Activated CD4-positive, alpha-beta T cell treated with anti-CD3 and anti-CD28 coated beads for 24 hours (primary cell): ENCODE measurements at regions not wholly inside any gene's neighbourhood (a gene's known extent, or its start where the extent isn't known, plus 50 kb on each side); places are given as distances from the start of the nearest gene placed in this dataset.

Source experiments
- DNase-seq, 2 donors: peaks; one replicate each; pipeline ENCODE4 v3.0.0-alpha.2; 2020; ENCODE audit warnings: low read depth in 2 of 2

GRCh38 chr17:33974276-33974675 lies 280.8 kb upstream of the CCL2 start:
- DNase-seq: no peak

DNA sequence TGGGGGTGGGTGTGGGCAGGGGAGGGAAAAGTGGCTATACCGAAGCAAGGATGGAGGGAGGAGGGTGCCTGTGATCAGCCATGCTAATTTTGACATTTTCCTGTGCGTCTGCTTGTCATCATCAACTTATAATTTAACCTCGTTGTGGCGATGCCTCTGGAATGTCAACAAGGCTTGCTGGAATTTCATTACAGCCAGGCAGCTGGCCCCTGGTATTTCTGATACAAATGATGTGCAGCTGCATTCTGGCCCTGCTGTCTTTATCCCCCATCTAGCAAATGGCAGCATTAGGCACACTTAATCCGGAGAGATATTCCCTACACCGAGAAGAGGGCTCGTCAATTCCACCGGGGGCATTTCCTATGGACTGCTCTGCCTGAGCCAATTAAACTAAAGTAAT lies 278.3 kb upstream of the CCL2 start:
- no peak for DNase-seq

DNA sequence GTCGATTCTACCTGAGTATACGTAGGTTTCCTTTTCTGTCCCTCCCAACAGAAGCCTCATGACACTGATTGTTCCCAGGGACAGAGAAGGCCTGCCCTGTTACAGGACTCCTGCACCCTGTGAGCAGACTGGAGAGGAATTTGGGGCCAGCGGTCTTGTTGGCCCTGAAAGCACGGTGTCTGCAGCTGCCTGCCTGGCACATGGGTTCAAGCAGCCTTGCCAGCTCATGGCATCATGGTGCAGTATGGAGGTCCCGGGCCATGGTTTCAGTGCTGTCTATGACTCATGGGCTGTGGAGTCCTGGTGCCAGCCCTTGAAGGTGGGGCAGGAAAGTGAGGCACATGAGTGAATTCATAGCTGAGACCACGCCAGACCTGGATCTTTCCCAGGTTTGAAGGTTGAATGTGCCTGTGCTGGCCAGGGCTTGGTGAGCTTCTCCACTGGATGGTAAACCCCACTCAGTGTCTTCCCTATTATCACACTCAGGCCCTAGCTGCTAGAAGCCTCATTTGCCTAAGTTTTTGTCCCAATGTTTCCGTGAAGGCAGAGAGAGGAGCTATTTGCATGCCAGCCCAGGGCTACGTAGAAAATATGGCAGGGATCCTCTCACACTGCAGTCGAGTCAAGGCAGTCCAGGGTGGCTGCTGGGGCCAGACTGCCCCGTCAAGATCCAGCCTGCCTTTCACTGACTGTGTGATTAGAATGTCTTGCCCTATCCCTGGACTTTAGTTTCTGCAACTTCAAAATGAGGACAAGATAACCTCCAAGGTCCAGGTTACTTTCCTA lies 277.2 kb upstream of the CCL2 start:
- DNase-seq: no peak

DNA sequence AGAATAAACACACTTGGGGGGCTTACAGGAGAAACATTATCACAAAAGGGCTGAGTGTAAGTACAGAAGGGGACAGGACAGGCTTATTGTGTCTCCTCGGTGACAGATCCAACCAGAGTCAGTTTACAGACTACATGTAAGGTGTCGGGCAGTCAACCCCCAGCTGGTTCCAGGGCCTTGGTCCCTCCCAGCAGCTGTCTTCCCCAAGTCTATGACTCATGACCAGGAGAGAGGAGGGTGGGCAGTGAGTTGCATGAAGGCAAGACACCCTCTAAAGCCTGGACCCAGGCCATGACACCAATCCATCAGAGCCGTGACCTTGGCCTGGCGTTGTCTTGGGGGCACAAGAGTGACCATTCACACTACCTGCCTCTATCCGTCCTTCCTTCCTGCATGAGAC lies 276.2 kb upstream of the CCL2 start:
- no peak for DNase-seq

DNA sequence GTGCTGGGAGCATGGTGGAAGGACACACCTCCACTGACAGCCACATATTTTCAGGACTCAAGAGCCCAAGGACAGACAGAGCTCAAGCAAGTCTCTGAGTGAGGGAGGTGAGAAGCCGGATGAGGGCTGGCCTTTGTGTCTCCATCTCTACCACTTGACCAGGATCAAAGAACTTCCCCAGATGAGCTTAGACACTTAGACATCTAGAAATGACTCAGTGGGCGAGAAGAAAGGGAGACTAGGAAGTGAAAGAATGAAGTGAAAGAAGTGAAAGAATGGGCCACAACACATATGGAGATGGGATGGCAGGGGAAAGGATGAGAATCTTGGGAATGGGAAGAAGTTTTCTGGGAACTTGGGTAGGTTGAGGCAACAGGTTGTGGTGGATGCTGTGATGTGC lies 274.9 kb upstream of the CCL2 start:
- no peak for DNase-seq

- DNase-seq: no peak
These were observed 273.1 kb upstream of the CCL2 start for GRCh38 chr17:33981711-33982601.

GRCh38 chr17:33982909-33983308 lies 272.2 kb upstream of the CCL2 start:
- no peak for DNase-seq

GRCh38 chr17:33983824-33984574 lies 271.1 kb upstream of the CCL2 start:
- no peak for DNase-seq

DNA sequence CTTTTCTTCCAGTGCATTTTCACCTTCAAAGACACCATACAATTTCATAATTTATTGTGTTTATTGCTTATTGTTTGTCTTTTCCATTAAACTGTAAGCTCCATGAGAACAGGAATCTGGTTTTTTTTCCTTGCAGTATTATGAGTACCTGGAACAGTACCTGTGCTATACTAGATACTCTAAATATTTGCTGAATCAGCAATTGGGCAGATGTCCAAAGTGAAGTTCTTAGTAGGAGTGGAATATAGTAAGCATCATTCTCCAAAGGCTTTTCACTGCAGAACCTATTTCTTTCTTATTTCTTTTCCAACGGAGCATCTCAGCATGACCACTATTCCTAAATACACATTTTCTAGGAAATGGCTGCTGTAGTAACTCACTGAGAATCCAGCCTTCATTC lies 269.0 kb upstream of the CCL2 start:
- no peak for DNase-seq

GRCh38 chr17:33986566-33986965 lies 268.5 kb upstream of the CCL2 start:
- DNase-seq: no peak

DNA sequence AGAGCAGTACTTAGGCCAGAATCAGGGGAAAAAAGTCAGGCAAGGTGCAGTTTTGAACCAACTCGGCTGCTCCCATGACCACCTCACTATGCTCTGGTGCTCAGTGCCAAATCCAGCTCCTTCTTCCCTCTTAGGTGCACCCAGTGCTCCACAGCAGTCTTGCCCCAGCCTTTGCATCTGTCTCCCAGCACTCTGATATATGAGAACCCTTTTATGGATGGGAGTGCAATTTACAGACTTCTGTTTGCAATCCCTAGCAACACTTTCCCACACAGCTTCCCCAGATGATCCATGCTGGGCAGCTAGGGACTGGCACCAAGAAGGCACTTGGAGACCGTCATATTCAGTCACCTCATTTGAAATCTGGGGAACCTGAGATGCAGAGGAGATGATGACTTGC lies 267.9 kb upstream of the CCL2 start:
- DNase-seq: no peak

DNA sequence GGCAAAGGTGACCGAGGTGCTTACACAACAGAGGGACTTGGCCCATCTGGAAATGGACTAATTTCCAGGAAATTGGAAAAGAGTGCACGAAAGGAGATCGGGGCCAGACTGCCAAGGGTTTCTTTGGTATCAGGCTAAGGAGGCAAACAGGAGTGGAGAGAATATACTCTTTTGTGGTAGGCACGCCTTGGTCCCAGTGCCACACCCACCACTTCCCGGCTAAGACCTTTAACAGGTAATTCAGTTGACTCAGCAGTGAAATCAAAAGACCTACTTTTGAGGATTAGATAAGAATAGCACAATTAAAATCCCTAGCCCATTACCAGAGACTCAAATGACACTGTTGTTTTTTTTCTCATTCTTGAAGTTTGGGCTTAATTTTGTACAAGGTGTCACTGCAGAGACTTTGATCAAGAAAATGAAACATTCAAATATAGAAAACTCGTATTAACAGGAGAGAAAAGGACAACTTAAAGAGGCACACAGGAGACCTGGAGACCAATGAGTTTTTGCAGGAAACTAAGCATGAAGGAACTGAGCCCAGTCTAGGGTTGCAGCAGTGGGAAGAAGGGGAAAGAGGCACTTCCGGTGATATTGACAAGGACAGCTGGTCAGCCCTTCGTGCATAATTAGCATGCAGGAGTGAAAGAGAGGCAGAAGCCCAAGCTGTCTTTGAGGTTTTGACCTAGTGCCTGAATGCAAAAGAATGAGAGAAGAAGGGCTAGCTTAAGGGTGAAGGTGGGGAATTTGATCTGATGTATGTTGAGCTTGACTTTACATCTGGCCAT lies 265.5 kb upstream of the CCL2 start:
- no peak for DNase-seq

GRCh38 chr17:33990943-33991706 lies 264.0 kb upstream of the CCL2 start:
- DNase-seq: no peak

- DNase-seq: no peak
These were observed 263.0 kb upstream of the CCL2 start for GRCh38 chr17:33992113-33992512.

DNA sequence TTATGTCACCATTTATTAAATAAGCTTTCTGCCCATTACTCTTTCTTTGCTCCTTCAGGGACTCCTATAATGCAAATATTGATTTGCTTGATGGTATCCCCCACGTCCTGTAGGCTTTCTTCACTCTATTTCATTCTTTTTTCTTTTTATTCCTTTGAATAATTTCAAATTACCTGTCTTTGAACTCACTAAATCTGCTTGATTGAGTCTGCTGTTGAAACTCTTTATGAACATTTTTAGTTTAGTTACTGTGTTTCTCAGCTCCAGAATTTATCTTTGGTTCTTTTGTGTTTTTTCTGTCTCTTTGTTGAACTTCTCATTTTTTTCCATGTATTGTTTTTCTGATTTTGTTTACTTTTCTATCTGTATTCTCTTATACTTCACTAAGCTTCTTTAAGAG lies 254.4 kb upstream of the CCL2 start:
- DNase-seq: no peak

- no peak for DNase-seq
These were observed 253.8 kb upstream of the CCL2 start for GRCh38 chr17:34001246-34001645.

DNA sequence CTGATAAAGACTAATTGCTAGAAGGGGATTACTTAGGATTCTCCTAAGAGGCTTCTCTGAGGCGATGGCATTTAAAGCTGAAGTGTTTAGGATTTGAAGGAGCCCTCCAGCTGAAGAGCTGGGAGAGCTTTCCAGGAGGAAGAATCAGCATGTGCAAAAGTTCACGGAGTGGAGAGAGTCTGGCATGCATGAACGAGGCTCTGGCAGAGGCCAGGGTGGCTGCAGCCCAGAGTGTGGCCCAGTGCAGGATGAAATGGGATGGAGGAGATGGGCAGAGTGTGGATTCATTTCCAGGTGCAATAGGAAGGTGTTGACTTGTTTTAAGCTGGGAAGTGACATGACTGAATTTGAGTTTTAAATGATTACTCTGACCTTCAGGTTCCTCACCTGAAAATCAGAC lies 249.0 kb upstream of the CCL2 start:
- no peak for DNase-seq

GRCh38 chr17:34008125-34008524 lies 247.0 kb upstream of the CCL2 start:
- DNase-seq: no peak

- no peak for DNase-seq
These were observed 245.2 kb upstream of the CCL2 start for GRCh38 chr17:34009912-34010311.

DNA sequence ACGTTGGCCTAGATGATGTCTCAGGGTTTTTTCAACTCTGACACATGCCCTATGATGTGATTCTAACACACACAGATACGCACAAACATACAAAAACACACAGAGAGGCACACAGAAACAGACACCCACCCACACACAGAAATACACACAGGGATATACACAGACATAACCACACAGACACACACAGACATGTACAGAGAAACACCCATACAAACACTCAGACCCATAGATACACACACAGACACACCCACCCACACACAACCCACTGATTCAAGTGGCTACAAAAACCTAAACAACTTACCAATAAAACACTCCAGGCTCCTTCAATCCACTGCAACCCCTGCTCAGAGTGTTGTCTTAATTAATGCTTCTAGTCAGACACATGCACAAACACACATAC lies 244.6 kb upstream of the CCL2 start:
- no peak for DNase-seq

- DNase-seq: no peak
These were observed 243.5 kb upstream of the CCL2 start for GRCh38 chr17:34011599-34011998.
